Activated CD8-positive, alpha-beta T cell treated with anti-CD3 and anti-CD28 coated beads for 36 hours (primary cell): ENCODE measurements at regions not wholly inside any gene's neighbourhood (a gene's known extent, or its start where the extent isn't known, plus 50 kb on each side); places are given as distances from the start of the nearest gene placed in this dataset.

Source experiments
- ATAC-seq: fragments of 200-7000 bp; cut with Tn5 transposase; one replicate; pipeline ENCODE4 v1.10.0; 2021; ENCODE audit warnings: mild to moderate bottlenecking, moderate library complexity
- CTCF ChIA-PET: fragments of 350-600 bp; sonication (Branson Sonifier 250); formaldehyde crosslinking; loops from one replicate; lab custom pipeline; 2021; ENCODE audit warnings: antibody characterized with exemption; lab: Charles Lee
- POLR2A ChIA-PET: fragments of 350-600 bp; sonication (Branson Sonifier 250); formaldehyde crosslinking; loops from one replicate; lab custom pipeline; 2021; ENCODE audit warnings: antibody characterized with exemption; lab: Charles Lee
- DNase-seq: peaks from one replicate; pipeline ENCODE4 v3.0.0-alpha.2; 2020
- H3K27ac Mint-ChIP-seq: one replicate; pipeline ENCODE4 v1.8.0; 2021; ENCODE audit warnings: mild to moderate bottlenecking, mixed read lengths
- H3K27me3 Mint-ChIP-seq: one replicate; pipeline ENCODE4 v1.8.0; 2021; ENCODE audit warnings: mixed read lengths
- H3K36me3 Mint-ChIP-seq: one replicate; pipeline ENCODE4 v1.8.0; 2021; ENCODE audit warnings: low read depth, mixed read lengths
- H3K4me1 Mint-ChIP-seq: one replicate; pipeline ENCODE4 v1.8.0; 2021; ENCODE audit warnings: low read depth, mixed read lengths
- H3K4me3 Mint-ChIP-seq: one replicate; pipeline ENCODE4 v1.8.0; 2021; ENCODE audit warnings: mild to moderate bottlenecking, moderate library complexity, mixed read lengths
- H3K9me3 Mint-ChIP-seq: one replicate; pipeline ENCODE4 v1.8.0; 2021; ENCODE audit warnings: mixed read lengths
- CTCF ChIP-seq: fragments of 200-600 bp; IDR thresholded peaks from one replicate; pipeline ENCODE4 v1.8.0; 2022; ENCODE audit warnings: antibody characterized with exemption, mild to moderate bottlenecking
- intact Hi-C: fragments of 100-400 bp; cut with micrococcal nuclease; formaldehyde crosslinking; loops from one replicate; pipeline ENCODE4 v1.10.0; 2022

GRCh38 chr20:57897156-57897874, 187.5 kb upstream of the PMEPA1 start:
- no peak overlapping the region for H3K27ac Mint-ChIP-seq
- POLR2A ChIA-PET: no interaction called here

GRCh38 chr20:57896563-57896962, 186.7 kb upstream of the PMEPA1 start:
- TF ChIP-seq CTCF: no peak
- Mint-ChIP-seq H3K4me1 (no peaks in the 10 kb centered on the region), H3K4me3 (no peak overlapping the region), H3K36me3 (no peaks in the 10 kb centered on the region), H3K27me3 (peaks cover 7% of the 10 kb centered on the region), H3K9me3 (no peaks in the 10 kb centered on the region), H3K27ac (no peak overlapping the region)
- intact Hi-C loops: no loop called here
- DNase-seq (no peak), ATAC-seq (no peak)
- CTCF ChIA-PET: no interaction called here
- POLR2A ChIA-PET: no interaction called here

More at GRCh38 chr20:57897156-57897874, 187.5 kb upstream of the PMEPA1 start:
- no peaks in the 10 kb centered on the region for H3K36me3 Mint-ChIP-seq
- H3K27me3 Mint-ChIP-seq: peaks cover 7% of the 10 kb centered on the region
- no peak for TF ChIP-seq CTCF
- no peaks in the 10 kb centered on the region for H3K4me1 Mint-ChIP-seq
- CTCF ChIA-PET: interaction anchor here (1.0 kb wide), 1 partner anchor 131 kb away, joined by 3 read pairs; no protein-coding TSS in a partner anchor
- no peaks in the 10 kb centered on the region for H3K9me3 Mint-ChIP-seq
- H3K4me3 Mint-ChIP-seq: no peak overlapping the region
- ATAC-seq (no peak), DNase-seq (no peak)
- intact Hi-C loops: no loop called here

DNA sequence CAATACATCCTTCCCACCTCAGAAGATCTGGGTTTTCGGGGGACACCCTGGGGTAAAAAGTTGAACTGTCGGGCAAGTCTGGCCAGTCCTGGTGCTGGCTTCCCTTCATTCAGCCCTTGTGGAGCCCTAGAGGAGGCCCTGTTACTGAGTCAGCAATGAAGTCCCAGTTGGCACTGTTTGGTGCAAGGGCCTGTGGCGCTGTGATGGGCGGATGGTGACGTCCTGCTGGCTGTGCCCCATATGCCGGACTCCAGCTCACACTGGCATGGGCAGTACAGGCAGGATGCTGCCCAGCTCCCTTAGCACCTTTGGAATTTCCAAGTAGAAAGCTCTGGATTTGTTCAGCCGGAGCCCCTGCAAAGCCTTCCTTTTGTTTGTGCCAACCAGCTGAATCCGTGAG, 186.2 kb upstream of the PMEPA1 start:
- DNase-seq: no peak
- intact Hi-C loops: no loop called here
- ChIA-PET POLR2A (no interaction called here), CTCF (no interaction called here)
- H3K27me3 Mint-ChIP-seq: peaks cover 9% of the 10 kb centered on the region
- no peak overlapping the region for H3K4me3 Mint-ChIP-seq
- no peak for TF ChIP-seq CTCF
- no peaks in the 10 kb centered on the region for H3K9me3 Mint-ChIP-seq
- no peaks in the 10 kb centered on the region for H3K36me3 Mint-ChIP-seq
- ATAC-seq: no peak
- H3K4me1 Mint-ChIP-seq: no peaks in the 10 kb centered on the region
- no peak overlapping the region for H3K27ac Mint-ChIP-seq

GRCh38 chr20:57895161-57895855, 185.5 kb upstream of the PMEPA1 start:
- CTCF ChIA-PET: no interaction called here

More at GRCh38 chr20:57895161-57895855, 185.5 kb upstream of the PMEPA1 start:
- Mint-ChIP-seq H3K4me1 (no peaks in the 10 kb centered on the region), H3K27me3 (peaks cover 9% of the 10 kb centered on the region), H3K9me3 (no peaks in the 10 kb centered on the region), H3K36me3 (no peaks in the 10 kb centered on the region), H3K4me3 (no peak overlapping the region), H3K27ac (no peak overlapping the region)
- no peak for TF ChIP-seq CTCF
- no peak for ATAC-seq
- POLR2A ChIA-PET: no interaction called here
- intact Hi-C loops: no loop called here
- DNase-seq: no peak
